SKM-1 treated with dmso at 0.1 percent for 144 hours (cell line): ENCODE measurements at regions not wholly inside any gene's neighbourhood (a gene's known extent, or its start where the extent isn't known, plus 50 kb on each side); places are given as distances from the start of the nearest gene placed in this dataset.
"Not testable (repeated sequence)": the region's sequence is repeated elsewhere in the genome, so short reads cannot be mapped to it uniquely, and the experiment has no call there.

Experiments
- DNase-seq: peaks from one replicate; lab custom pipeline; 2025; ENCODE audit not compliant: unreplicated experiment; lab: John Stamatoyannopoulos, UW

DNA sequence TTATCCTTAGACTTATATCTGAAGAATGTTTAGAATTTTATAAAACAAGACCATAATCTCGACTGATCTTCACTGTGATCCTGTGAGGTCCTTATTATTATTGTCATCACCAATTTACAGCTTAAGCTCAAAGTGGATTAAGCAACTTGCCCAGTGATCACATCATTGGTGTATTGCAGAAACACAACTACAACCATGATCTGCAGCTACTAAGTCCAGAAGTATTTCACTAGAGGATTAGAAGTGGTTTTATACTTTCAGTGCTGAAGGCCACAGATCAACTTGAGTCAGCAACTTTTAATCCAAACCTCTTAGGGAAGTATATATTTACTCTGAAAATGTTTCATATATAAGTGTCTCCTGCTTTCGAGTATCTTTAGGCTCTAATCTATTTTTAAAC is 624.3 kb upstream of the SOX9 start:
- no peak for DNase-seq

DNA sequence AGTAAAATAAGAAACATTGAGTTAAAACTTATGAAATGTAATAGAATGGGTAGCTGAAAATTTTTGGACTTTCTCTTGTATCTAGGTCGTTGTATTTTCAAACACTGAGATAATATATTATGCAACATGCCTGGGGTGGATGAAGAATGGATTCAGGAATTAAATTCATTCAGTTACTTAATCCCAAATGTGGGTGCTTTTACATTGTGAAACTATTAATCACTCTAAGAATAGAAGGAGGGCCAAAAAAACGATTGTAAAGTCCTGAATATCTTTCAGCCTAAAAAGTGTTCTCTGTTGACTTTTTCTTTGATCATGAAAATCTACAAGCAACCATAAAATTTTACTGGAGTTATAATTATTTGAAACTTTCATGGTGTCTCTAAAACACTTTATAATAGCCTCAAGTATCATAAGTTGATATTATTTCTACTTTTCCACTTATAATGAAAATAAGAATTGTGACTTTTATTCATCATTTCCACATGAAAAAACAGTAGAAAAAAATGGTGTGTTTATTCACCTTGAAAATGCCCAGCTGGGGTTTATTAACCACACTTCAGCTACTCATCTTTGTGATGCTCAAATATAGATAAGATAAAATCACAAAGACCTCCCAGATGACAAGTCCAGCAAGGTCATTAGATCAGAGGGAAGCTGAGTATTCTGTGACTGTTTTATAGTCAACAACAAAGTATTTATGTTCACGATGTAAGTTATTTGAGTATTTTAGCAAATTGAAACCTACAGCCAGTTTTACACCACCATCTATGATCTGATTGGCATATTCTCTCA is 619.9 kb upstream of the SOX9 start:
- no peak for DNase-seq

DNA sequence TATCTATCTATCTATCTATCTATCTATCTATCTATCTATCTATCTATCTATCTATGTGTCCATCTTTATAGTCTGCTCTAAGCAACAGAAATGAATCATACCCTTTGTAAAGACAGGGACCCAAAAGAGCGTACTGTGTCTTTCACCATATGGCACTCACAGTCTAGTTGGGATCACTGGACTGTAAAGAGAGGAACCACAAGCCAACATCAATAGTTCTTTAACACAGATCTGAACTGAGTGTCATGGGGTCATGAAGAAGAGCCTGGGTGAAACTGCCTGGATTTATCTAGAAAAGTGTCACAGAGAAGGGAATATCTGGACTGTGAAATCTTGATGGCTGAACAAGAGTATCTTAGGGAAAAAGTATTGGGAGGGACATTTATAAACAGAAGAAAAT is 619.1 kb upstream of the SOX9 start:
- DNase-seq: no peak

DNA sequence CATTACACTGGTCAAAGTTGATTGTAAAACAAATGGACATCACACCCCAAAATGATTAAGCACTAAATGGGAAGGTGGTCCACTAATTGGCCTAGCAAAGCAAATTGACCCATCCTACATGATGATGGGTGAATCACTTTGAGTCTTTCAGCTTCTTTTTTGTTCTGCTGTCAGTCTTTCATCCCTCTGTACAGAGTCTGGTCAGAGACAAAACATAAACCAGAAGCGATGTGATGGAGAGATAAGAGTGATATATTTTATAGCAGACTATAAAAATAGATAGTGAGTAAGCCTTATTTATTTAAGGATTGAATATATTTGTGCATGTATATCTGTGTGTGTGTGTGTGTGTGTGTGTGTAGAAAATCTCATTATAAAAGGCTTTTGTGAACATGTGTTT is 618.4 kb upstream of the SOX9 start:
- no peak for DNase-seq

DNA sequence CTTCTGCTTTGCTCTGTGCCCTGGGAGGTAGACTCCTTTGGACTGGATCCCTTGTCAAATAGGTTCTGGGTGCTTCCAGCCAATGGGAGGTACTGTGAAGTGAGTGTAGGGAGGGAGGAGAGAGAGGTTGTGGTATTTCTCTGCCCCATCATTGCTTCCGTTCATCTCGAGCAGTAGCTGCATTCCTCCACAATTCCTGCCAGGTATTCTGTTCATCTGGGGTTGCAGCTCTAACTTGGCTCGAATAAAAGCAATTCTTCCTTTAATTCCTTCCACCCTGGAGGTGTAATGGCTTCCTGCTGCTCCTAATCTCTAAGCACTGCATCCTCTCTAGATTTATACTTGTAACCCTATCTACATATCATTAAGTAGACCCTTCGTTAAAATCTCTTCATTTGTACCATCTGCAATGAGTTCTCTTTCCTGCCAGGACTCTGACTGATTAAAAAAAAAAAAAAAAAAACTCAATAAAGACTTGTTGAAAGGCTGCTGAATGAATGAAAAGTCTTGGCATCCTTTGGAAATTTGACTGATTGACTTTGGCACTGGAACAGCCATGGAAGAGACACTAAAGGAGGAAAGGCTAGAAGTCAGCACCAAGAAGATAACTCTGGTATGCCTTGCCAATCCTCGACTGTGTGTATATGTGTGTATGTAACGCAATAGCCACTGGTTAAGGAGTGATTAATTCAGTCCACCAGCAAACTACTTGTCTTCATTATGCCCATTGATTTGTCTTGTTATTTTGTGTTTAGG is 616.9 kb upstream of the SOX9 start:
- DNase-seq: no peak

DNA sequence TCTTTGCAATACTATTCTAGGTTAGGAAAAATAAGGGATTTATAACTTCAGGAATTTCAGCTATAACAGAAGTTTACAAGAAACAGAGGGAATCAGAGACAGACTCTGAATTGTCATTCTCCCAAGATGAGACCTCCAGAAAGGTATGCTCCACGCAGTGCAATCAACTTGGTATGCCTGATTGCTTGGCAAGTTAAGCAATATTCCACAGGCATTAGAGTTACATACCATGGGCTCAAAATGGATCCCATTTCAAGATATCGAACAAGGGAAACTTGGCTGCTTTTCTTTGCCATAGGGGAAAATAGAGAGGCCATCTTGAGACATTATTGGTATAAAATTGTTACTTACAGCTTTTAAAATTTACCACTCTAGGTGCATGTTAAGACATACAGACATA is 615.6 kb upstream of the SOX9 start:
- no peak for DNase-seq

DNA sequence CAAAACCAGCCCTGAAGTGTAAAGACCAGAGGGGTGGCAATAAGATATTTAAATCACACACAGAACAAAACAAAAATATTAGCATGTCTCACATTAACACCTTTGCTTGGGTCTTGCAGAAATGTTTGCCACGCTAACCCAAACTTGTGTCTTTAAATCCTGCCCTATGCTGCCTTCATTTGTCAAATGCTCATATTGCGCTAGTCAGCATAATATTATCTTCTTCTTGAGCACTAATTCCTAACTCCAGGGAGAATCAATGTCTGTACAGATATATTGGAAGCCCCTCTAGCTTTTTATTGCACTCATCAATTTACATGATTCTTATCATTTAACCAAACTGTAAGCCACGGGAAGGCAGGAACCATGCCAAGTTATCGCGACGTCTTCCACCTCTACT is 614.8 kb upstream of the SOX9 start:
- no peak for DNase-seq

DNA sequence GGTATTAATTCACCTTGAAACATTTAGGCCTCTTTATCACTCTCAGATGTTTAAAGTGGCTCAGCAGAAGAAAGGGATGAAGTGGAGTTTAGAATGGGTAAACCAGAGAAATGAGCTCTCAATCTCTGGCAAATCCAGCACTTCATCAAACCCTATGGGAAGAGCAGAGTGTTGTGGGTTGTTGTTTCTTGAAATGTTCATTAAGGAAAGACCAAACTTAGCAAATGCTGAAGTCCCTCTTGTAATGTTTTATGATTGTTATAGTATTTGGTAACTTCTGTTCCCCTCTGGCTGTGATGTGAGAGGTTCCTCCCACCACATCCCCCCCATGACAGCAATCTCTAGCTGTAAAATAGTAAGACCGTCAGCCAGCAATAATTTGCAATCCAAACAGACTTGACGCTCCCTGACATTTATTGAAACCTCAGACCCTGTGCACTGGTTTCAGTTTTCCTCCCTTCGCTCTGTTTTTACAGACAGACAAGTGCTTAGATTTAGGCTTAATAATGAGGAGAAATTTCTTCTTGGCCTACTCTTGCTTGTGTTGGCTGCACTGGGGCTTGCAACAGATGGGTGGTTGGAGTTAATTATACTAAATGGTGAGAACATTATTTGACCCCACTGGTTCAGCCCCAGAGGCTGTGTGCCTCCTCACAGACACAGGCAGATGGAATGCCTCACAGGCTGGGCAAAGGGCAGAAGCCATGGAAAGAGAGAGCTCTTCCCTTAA is 609.4 kb upstream of the SOX9 start:
- DNase-seq: no peak

DNA sequence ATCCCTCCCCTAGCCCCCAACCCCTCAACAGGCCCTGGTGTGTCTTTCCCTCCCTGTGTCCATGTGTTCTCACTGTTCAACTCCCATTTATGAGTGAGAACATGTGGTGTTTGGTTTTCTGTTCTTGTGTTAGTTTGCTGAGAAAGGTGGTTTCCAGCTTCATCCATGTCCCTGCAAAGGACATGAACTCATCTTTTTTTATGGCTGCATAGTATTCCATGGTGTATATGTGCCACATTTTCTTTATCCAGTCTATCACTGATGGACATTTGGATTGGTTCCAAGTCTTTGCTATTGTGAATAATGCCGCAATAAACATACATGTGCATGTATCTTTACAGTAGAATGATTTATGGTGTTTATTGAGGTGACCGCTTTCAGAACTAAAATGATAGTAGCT is 607.1 kb upstream of the SOX9 start:
- DNase-seq: not testable (repeated sequence)

DNA sequence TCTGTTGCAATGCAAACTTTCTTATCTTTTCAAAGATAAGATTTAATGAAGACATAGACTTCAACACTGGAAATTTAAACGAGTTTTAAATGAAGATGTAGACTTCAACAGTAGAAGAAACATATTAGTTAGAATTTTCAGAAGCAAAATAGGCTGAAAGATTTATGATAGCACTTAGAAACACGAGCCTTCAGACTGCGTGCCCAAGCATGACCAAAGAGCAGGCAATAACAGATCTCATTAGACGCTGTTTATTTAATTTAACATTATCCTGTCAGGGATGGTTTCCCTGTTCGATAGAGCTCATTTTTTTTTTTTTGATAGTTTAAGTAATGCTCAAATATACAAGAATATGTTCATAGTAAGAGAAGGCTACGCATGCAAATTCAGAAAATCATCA is 604.7 kb upstream of the SOX9 start:
- no peak for DNase-seq

DNA sequence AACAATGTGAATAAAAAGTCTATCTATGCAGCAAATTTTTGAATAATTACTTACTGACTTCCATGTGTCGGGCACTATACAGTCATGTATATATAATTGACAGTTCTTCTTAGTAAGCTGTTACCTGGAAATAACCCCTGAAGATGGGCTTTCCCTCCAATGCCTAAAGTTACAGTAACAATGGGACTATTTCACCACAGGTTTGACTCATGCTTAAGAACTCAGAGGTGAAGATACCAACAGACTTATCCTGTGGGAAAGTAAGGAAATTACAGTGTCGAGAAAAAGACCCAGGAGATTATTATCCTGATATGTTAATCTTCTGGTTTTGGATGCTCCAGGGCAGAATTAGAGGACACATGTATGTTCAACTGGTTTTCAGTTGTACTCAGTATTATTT is 601.5 kb upstream of the SOX9 start:
- no peak for DNase-seq

DNA sequence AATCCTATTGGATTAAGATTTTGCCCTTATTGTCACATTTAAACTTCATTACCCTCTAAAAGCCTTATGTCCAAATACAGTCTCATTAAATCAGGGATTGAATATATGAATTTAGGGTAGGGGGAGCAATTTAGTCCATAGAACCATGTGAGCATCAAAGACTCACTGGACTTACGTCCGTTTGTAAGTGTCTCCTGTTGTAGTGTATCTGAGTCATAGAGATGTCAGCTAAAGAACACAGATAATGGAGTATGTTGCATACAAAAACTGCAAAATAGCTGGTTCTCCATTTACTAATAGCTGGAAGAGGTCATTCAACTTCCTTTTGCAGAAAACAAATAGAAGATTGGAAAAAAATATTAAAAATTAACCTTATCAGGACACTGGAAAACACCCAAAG is 599.1 kb upstream of the SOX9 start:
- DNase-seq: no peak

DNA sequence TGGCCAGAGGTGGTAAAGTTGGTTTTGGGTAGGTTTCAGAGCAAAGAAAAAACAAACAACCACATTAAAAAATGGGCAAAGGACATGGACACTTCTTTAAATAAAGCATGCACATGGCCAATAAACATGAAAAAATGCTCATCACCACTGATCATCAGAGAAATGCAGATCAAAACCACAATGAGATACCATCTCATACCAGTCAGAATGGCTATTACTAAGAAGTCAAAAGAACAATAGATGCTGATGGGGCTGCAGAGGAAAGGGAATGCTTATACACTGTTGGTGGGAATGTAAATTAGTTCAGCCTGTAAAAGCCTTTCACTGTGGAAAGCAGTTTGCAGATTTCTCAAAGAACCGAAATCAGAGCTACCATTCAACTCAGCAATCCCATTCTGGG is 598.4 kb upstream of the SOX9 start:
- DNase-seq: no peak

DNA sequence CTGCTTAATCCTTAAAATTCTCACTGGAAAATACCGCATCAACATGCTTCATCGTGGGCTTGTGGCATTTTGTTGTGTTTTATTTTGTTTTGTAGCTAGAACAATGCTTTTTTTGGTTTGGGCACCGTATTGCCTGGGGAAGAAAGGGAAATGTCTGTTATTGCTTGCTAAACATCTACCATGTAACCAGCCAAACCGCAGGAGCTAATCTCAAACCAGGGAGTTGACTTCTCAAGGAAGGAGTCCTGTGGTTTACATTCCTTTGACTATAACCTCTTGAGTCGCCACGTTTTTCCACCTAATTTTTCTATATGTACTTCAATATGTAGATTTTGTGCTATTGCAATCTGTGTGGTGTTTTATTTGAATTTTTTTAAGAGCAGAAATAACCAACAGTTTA is 593.5 kb upstream of the SOX9 start:
- no peak for DNase-seq

DNA sequence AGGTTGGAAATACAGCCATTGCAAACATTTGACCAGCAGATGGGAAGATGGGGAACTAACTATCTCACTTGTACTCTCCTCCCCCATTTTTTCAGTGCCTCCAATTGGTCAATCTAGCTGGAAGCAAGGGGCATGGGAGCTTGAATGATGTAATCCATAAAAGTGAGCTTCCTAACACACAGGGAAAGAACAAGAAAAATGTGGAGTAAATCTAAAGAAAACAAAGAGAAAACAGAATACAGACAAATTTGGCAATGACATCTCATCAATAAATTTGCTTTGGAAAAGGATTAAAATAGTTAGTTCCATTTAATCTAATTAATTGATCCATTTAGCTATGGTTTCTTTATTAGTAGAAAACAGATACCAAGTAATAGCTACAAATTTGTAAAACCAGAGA is 592.6 kb upstream of the SOX9 start:
- no peak for DNase-seq

DNA sequence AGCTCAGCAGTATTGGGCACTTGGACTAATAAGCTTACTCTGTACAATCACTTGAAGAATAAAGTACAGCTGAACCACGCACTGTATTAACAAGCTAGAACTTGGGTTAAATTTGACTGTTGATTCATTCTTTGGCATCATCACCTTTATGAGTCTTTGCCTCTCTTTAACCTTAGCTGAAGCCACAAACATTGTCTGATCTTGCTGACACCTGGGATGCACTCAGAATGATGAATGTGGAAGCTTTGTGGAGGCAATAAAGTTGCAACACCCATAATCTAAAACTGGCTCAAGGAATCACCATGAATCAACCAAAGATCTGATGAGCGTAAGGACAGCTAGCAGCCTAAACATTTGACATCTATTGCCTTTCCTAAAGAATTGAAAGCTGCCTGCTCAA is 590.6 kb upstream of the SOX9 start:
- no peak for DNase-seq

DNA sequence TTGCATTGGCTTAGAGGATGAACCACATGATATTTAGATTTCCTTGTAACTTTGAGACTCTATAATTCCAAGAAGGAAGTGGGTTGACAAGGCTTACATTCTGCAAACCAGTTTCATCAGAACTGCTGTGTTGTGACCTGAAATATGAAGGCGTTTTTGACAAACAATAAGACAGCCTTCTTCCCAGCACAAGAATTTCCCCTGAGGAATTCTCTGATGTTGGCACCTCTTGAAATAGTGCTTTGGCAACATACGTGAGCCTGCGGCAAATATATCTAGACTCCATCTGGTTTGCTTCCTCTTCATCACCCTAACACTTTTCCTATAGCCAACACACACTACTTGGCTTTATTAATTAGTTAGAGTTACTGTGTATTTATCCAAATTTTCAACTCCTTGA is 585.5 kb upstream of the SOX9 start:
- DNase-seq: no peak

DNA sequence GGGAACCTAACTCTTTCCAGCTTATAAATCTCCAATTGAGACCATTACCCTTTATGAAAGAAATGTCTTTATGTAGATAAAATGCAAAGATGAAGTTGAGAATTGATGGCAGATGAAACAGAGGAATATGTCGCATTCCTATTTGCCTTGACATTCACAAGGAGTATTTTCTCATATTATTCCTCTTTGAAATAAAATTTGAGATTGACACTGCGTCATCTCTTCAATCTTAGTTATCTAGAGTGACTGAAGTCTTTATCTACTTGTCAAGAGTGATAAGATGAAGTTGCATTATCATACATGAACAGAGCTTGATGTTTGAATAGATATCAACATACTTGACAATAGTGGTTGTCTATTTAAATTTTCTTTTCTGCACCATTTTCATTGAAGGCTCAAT is 574.4 kb upstream of the SOX9 start:
- no peak for DNase-seq

DNA sequence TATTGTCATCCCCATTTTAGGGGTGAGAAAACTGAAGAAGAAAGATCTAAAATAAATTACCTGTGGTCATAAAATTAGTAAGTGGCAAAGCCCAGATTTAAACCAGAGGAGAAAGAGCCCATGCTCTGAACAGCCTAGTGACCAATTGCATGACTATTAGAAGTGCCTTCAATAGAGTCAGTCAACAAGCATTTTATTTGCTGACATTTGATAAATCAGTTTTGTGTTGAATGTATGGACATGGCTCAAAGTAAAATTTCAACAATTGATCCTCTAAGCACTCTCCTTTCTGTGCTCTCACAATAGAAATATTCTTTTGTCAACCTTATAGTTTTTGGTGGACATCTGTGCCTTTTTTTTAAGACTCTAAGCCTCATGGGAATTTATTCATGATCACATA is 572.9 kb upstream of the SOX9 start:
- DNase-seq: no peak

DNA sequence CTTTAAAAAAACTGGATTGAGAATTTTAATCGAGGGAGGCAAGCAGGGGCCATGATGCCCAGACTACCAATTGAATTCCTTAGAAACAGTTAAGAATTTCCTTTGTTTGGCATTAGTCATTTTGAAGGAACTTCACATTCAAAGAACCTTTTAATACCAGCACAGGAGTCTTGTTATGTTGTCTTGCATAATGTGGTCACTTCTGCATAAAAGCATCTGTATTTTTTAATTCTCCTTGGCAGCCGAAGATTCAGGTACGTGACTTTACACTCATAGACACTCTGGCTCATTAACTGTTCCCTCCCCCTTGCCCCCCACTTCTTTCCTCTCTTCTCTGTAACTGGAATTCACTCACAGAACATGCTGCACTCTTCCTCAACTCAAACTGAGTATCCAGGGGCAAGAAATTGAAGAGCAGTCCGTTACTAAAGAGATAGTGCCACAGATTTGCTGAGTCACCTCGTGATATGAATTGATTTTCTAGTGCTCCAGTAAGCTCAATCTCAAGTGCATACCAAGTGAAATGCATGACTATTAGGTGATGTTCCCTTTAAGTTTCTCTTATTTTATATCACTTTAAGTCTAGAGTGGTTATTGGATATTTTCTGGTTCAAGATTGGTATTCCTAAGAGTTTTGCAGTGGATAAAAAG is 572.2 kb upstream of the SOX9 start:
- no peak for DNase-seq

DNA sequence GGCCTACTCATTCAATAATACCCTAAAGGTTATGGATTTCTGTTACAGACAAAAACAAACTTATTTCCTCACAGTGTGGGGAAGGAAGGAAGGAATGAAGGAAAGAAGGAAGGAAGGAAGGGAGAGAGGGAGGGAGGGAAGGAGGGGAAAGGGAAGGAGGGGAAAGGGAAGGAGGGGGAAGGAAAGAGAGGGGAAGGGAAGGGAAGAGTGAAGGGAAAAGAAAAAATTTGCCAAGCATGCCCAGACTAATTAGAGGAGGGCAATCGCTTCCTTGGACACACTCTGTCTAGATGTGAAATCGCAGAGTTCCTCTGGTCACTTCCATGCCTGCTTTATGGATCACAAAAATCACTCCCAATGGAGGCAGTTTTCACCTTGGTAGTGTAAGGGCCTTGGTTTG is 570.1 kb upstream of the SOX9 start:
- no peak for DNase-seq

DNA sequence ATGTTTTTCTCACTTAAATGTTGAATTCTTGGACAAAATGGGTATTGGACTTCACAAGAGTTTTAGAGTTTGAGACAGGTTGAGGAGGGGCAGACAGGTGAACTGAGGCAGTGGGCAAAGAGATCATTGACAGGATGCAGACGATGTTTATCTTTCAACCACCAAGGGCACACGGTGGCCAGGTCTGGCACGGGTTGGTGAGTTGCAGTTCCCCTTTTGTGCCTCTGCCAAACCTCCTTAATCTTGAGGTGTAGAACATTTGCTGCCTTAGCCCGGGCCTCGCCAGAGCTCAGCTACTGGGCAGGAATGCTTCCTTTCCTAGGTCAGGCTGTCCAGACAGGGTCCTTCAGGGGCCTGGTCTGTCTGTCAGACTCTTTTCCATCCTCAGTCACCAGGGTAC is 567.4 kb upstream of the SOX9 start:
- DNase-seq: no peak
